ENCODE measurements at regions not wholly inside any gene's neighbourhood (a gene's known extent, or its start where the extent isn't known, plus 50 kb on each side); places are given as distances from the start of the nearest gene placed in this dataset.

DNA sequence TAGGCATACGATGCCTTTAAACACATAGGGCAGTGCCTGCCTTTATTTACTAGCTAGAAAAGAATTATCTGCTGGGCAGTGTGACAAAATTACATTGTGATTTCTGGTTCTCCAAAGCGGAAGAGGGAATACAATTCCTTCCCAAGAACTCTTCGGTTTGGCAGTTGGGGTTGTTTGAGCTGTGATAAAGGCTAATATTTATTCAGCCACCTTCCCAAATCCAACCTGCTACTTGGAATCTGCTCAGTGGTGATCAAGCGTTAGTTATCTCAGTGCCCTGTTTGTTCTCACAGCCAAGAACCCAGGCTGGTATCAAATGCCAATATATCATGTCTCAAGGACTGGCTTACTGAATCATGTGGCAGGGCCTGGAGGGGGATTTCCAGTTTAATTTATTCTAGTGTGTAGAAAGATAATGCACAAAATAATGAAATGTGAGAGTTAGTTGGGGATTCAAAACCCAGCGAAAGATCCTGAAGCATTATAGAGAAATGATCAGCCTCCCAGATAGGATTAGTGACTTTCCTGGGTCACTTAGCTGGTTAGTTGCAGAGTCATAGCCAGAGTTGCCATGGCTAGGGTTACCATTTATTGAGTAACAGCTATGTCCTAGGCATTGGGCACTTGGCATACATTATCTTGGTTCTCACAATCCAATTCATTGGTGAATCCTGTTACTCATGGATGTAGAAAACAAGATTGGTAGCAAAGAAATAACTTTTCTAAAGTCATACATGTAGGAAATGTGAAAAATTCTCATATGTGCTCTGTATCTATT is 457.0 kb upstream of the KLF4 start:
- no peaks in the 10 kb centered on the region for H3K27me3 Mint-ChIP-seq (ENCODE audit: insufficient read depth)
- H3K4me1 Mint-ChIP-seq (ENCODE audit: low read depth) = no peaks in the 10 kb centered on the region
- no peaks in the 10 kb centered on the region for H3K36me3 Mint-ChIP-seq (ENCODE audit: low read depth)
- intact Hi-C loops (cut with micrococcal nuclease) = no loop called here
- H3K9me3 Mint-ChIP-seq = peaks cover 5% of the 10 kb centered on the region
- H3K27ac Mint-ChIP-seq = no peak overlapping the region
- no peak overlapping the region for H3K4me3 Mint-ChIP-seq
- DNase-seq (ENCODE audit: low spot score) = no peak

DNA sequence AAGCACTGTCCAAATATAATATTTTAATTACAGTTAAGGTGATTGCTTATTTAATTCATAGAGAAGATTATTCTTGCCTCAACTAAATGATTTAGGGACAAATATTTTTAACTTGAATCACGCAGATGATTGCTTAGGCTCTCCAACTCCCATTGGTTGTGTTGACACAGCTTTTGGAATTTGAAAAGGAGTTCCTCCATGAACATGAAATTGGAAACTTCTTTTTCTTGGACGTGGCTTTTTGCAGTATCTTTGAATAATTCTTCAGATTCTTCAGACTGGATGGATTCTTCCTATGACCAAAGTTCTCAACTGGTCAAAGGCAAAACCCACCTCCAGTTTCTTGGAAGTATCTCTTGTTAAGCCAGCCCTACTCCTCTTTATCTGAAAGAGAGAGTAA is 456.4 kb upstream of the KLF4 start:
- Mint-ChIP-seq H3K27ac (no peak overlapping the region), H3K27me3 (ENCODE audit: insufficient read depth) (no peaks in the 10 kb centered on the region), H3K9me3 (peaks cover 5% of the 10 kb centered on the region), H3K4me3 (no peak overlapping the region), H3K36me3 (ENCODE audit: low read depth) (no peaks in the 10 kb centered on the region), H3K4me1 (ENCODE audit: low read depth) (no peaks in the 10 kb centered on the region)
- no peak for DNase-seq (ENCODE audit: low spot score)
- intact Hi-C loops (cut with micrococcal nuclease) = no loop called here

DNA sequence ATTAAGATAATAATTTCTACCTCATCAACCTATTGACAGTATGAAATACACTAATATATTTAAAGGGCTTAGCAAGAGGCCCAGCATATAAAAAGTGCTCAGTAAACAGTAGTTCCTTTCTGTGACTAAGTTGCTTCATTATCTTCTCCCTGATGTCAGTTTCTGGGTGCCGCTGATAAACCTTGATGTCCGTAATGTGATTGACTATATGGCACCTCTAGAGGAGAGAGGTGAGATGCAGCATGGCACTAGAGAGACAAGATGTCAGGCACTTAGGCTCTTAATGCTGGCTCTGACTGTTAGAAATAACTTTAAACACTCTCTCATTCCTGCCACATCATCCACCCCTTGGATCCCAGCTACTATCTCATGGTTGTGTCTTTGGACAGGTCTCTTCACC is 455.9 kb upstream of the KLF4 start:
- Mint-ChIP-seq H3K36me3 (ENCODE audit: low read depth) (no peaks in the 10 kb centered on the region), H3K27ac (no peak overlapping the region), H3K27me3 (ENCODE audit: insufficient read depth) (no peaks in the 10 kb centered on the region), H3K9me3 (peaks cover 5% of the 10 kb centered on the region), H3K4me1 (ENCODE audit: low read depth) (no peaks in the 10 kb centered on the region), H3K4me3 (no peak overlapping the region)
- DNase-seq (ENCODE audit: low spot score) = no peak
- intact Hi-C loops (cut with micrococcal nuclease) = no loop called here

DNA sequence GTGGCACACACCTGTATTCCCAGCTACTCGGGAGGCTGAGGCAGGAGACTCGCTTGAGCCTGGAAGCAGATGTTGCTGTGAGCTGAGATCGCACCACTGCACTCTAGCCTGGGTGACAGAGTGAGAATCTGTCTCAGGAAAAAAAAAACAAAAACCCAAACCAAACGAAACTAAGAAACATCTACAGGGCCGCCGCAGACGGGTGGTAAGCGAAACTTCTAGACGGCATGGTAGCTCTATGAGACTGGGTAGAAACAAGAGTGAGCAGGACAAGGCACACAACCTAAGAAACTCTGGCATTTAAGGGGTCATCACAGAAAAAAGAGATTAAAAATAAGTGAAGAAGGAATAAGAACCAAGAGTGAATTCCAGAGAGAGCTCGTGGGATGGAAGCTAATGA is 454.8 kb upstream of the KLF4 start:
- intact Hi-C loops (cut with micrococcal nuclease) = no loop called here
- Mint-ChIP-seq H3K4me3 (no peak overlapping the region), H3K36me3 (ENCODE audit: low read depth) (no peaks in the 10 kb centered on the region), H3K4me1 (ENCODE audit: low read depth) (no peaks in the 10 kb centered on the region), H3K27me3 (ENCODE audit: insufficient read depth) (no peaks in the 10 kb centered on the region), H3K9me3 (peaks cover under 1% of the 10 kb centered on the region), H3K27ac (no peak overlapping the region)
- DNase-seq (ENCODE audit: low spot score) = no peak

DNA sequence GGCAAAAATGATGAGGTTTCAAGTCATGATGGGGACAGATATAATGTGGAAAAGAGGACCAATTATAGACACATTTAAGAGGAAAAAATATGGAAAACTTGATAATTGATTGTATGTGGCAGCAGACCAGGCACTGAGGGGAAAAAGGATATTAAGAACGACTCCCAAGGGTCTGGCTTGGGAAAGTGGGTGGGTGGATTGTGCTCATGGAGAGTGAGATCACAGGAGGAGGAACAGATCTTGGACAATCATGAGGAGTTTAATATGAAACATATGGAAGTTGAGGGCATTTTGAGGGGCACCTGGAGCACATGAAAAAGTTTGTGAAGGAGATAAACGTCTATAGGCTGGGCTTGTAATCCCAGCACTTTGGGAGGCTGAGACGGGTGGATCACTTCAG is 454.3 kb upstream of the KLF4 start:
- no peaks in the 10 kb centered on the region for H3K9me3 Mint-ChIP-seq

DNA sequence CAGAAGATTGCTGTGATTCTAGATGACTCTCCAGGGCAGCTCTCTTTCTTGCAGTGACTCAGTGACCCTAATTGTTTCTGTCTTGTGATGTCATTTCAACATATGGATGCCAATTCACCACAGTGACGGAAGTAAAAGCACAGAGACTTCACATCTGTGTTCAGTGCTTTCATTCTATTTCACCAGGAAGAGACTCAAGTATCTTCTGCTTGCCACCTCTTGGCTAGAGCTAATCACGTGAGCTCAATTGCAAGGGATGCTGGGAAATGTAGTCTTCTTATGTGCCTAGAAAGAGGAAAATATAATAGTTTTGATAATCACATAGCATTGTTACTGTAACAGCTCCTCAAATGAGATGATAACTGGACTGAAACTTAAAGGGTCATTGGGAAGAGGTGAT is 453.3 kb upstream of the KLF4 start:
- no peaks in the 10 kb centered on the region for H3K9me3 Mint-ChIP-seq
- no peaks in the 10 kb centered on the region for H3K27me3 Mint-ChIP-seq (ENCODE audit: insufficient read depth)
- H3K4me3 Mint-ChIP-seq = no peak overlapping the region
- no peaks in the 10 kb centered on the region for H3K36me3 Mint-ChIP-seq (ENCODE audit: low read depth)
- no peaks in the 10 kb centered on the region for H3K4me1 Mint-ChIP-seq (ENCODE audit: low read depth)
- intact Hi-C loops (cut with micrococcal nuclease) = no loop called here
- DNase-seq (ENCODE audit: low spot score) = no peak
- no peak overlapping the region for H3K27ac Mint-ChIP-seq

More for the DNA sequence above, 454.3 kb upstream of the KLF4 start:
- DNase-seq (ENCODE audit: low spot score) = no peak
- Mint-ChIP-seq H3K4me1 (ENCODE audit: low read depth) (no peaks in the 10 kb centered on the region), H3K27me3 (ENCODE audit: insufficient read depth) (no peaks in the 10 kb centered on the region), H3K4me3 (no peak overlapping the region), H3K27ac (no peak overlapping the region), H3K36me3 (ENCODE audit: low read depth) (no peaks in the 10 kb centered on the region)
- intact Hi-C loops (cut with micrococcal nuclease) = no loop called here

DNA sequence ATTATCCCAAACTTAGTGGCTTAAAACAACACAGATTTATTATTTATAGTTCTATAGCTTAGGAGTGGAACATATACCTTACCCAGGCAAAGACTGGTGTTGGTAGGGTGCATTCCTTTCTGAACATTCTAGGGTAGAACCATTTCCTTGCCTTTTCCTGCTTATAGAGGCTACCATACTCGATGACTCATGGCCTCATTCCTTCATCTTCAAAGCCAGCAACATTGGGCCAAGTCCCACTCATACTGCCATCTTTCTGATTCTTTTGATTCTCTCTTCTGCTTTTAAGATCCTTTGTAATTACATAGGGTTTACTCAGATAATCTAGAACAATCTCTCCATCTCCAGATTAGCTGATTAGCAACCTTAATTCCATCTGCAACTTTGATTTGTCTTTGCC is 452.7 kb upstream of the KLF4 start:
- intact Hi-C loops (cut with micrococcal nuclease) = no loop called here
- Mint-ChIP-seq H3K9me3 (no peaks in the 10 kb centered on the region), H3K36me3 (ENCODE audit: low read depth) (no peaks in the 10 kb centered on the region), H3K27ac (no peak overlapping the region), H3K4me3 (no peak overlapping the region), H3K27me3 (ENCODE audit: insufficient read depth) (no peaks in the 10 kb centered on the region), H3K4me1 (ENCODE audit: low read depth) (no peaks in the 10 kb centered on the region)
- no peak for DNase-seq (ENCODE audit: low spot score)

DNA sequence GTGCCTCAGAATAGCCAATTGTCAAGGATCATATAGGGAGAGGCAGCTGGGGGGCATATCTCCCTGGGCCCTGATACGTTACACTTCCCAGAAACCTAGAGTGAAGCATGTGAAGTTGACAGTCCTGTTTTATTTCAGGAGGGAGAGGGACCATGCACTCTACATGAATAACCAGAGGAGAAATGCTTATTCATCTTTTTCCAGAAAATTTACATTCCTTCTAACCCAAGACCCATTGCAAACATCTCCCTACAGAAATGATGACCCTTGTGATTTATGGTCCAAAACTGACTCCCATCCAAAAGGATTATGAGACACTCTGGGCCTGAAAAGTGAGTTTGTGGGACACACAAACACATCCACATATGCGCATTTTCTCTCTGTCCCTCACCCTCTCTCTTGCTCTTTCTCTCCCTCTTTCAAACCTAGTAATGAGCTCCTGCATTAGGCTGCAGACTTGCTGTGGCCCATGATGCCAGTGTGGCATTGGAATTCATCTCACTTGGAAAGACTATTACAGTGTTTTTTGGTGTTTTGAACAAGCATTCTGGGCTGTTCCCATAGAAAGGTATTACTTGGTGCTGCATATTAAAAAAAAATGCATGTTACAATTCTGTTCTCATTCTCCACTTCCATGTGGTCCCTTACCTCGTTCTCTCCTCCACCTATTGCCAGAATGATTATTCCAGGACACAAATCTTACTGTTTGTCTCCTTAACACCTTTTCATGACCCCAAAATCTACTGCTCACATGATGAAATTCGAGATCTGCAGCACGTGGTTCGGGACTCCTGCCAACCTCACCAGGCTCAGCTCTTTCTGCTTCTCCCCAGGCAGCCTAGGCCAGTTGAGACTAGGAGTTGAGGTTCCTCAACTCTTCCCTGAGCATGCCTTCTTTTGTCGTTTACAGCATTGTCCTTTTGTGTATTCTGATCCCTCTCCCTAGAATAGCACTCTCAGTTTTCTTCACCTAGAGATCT is 451.3 kb upstream of the KLF4 start:
- DNase-seq (ENCODE audit: low spot score) = no peak
- intact Hi-C loops (cut with micrococcal nuclease) = no loop called here
- H3K36me3 Mint-ChIP-seq (ENCODE audit: low read depth) = no peaks in the 10 kb centered on the region
- H3K27me3 Mint-ChIP-seq (ENCODE audit: insufficient read depth) = no peaks in the 10 kb centered on the region
- no peak overlapping the region for H3K27ac Mint-ChIP-seq
- H3K9me3 Mint-ChIP-seq = no peaks in the 10 kb centered on the region
- no peak overlapping the region for H3K4me3 Mint-ChIP-seq
- no peaks in the 10 kb centered on the region for H3K4me1 Mint-ChIP-seq (ENCODE audit: low read depth)

DNA sequence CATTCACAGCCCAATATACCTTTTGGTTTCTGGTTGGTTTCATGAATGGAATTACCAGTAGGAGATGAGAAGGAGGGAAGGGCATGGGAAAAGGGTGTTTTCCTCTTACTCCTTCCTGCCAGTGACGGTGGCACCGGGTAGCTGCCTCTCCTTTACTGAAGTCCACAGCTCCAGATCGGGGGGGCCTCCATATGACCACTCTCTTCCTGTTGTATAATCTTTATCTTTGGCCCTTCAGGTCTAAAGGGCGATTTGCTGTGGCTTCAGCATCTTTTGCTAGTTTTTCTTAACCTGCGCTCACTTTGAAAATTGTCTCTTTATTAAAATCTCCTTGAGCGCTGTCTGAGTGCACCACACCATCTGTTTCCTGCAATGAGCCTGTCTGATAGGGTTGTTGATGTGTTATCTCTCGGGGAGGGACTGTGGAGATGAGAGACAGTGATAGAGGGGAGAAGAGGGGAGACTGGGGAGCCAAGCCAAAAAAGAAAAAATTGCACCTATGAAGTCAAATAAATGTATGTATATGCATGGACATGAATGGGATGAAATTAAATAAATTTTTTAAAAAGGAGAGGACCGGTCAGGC is 449.3 kb upstream of the KLF4 start:
- Mint-ChIP-seq H3K36me3 (ENCODE audit: low read depth) (no peaks in the 10 kb centered on the region), H3K4me1 (ENCODE audit: low read depth) (no peaks in the 10 kb centered on the region), H3K27ac (no peak overlapping the region)

DNA sequence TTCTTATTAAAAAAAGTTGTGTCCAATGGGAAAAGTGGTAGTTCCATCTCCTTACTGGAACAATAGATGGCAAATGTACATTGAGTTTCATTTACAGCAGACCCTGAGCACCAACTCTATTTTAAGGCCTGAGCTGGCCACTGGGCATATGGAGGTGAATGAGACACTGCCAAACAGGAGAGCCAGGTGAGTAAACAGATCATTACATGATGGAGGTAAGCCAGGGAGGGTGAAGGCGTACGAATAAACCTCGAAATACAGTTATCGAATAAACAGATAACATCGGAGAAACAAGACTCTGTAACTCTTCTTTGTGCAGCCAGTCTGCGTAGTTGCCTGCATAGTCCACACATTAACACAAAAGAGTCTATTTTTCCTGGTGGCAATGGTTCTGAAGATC is 446.4 kb upstream of the KLF4 start:
- H3K4me1 Mint-ChIP-seq (ENCODE audit: low read depth) = no peaks in the 10 kb centered on the region
- no peak for DNase-seq (ENCODE audit: low spot score)
- no peaks in the 10 kb centered on the region for H3K9me3 Mint-ChIP-seq
- no peak overlapping the region for H3K27ac Mint-ChIP-seq
- no peak overlapping the region for H3K4me3 Mint-ChIP-seq
- no peaks in the 10 kb centered on the region for H3K27me3 Mint-ChIP-seq (ENCODE audit: insufficient read depth)
- intact Hi-C loops (cut with micrococcal nuclease) = no loop called here
- H3K36me3 Mint-ChIP-seq (ENCODE audit: low read depth) = no peaks in the 10 kb centered on the region

More for the DNA sequence above, 449.3 kb upstream of the KLF4 start:
- no peaks in the 10 kb centered on the region for H3K9me3 Mint-ChIP-seq
- H3K4me3 Mint-ChIP-seq = no peak overlapping the region
- DNase-seq (ENCODE audit: low spot score) = no peak
- no peaks in the 10 kb centered on the region for H3K27me3 Mint-ChIP-seq (ENCODE audit: insufficient read depth)
- intact Hi-C loops (cut with micrococcal nuclease) = no loop called here

DNA sequence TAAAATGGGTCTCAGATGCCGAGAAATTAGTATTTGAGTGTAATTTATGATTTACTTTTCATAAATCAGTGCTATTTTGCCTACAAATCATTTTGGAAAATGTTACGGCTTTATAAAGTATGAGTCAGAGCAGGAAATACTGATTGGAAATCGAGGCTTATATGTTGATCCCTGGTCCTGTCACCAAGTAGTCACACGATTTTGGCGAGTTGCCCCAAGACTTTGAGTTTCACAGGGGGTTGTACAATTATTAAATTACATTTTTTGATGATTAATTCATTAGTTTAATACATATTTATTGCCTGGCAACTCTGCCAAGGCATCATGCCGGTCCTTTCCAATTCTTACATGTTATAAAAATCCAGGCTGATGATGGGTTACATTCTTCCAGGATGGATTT is 443.9 kb upstream of the KLF4 start:
- Mint-ChIP-seq H3K9me3 (no peaks in the 10 kb centered on the region), H3K4me1 (ENCODE audit: low read depth) (no peaks in the 10 kb centered on the region), H3K27me3 (ENCODE audit: insufficient read depth) (no peaks in the 10 kb centered on the region), H3K36me3 (ENCODE audit: low read depth) (no peaks in the 10 kb centered on the region), H3K4me3 (no peak overlapping the region), H3K27ac (no peak overlapping the region)
- intact Hi-C loops (cut with micrococcal nuclease) = no loop called here
- no peak for DNase-seq (ENCODE audit: low spot score)

DNA sequence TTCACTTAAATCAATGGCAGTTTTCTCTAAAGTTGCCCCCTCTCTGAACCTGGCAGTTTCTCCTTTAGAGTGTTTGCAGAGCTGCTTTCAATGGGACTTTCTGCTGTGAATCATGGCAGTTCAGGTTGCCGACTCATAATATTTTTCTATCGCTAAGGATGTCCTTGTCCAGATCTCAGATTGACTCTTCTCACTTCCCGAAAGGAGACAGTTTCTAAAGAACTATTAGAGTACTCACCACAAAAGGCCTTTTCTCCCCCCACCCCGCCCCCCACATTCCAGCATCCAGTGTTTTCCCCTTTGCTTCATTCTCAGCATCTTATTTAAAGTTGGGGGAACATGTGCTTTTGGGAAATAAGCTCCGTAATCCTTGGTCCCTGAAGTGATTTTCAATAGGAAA is 443.5 kb upstream of the KLF4 start:
- DNase-seq (ENCODE audit: low spot score) = no peak
- Mint-ChIP-seq H3K27ac (no peak overlapping the region), H3K36me3 (ENCODE audit: low read depth) (no peaks in the 10 kb centered on the region), H3K4me1 (ENCODE audit: low read depth) (no peaks in the 10 kb centered on the region), H3K27me3 (ENCODE audit: insufficient read depth) (no peaks in the 10 kb centered on the region), H3K4me3 (no peak overlapping the region), H3K9me3 (no peaks in the 10 kb centered on the region)
- intact Hi-C loops (cut with micrococcal nuclease) = no loop called here

DNA sequence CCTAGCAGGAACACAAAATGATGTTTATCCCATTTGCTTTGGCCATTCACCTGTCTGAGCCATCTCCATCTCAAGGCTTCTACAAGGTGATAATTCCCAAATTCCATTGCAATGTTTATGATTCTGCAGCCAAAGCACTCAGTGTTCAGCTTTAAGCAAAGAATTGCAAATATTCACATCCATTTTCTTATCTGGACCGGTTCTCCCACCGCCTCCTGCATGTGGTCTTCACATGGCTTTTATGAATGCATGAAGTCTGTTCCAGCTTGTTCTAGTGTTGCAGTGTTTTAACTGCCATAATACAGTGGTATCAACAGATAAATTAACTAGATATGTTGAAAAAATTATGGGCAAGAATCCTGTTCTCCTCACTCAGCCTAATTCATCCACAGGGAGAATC is 443.0 kb upstream of the KLF4 start:
- intact Hi-C loops (cut with micrococcal nuclease) = no loop called here
- Mint-ChIP-seq H3K4me3 (no peak overlapping the region), H3K36me3 (ENCODE audit: low read depth) (no peaks in the 10 kb centered on the region), H3K27me3 (ENCODE audit: insufficient read depth) (no peaks in the 10 kb centered on the region), H3K9me3 (no peaks in the 10 kb centered on the region), H3K27ac (no peak overlapping the region), H3K4me1 (ENCODE audit: low read depth) (no peaks in the 10 kb centered on the region)
- no peak for DNase-seq (ENCODE audit: low spot score)

Measured in activated T-helper 1 cell treated with anti-CD3 and anti-CD28 coated beads, Interleukin-12 subunit alpha, Interleukin-12 subunit beta, Interleukin-2, Interleukin-4 antibody, amounts not matched to agents 30 ng/mL and 10 ng/mL and 1 ng/mL, durations not matched to agents 14 hours and 24 hours and 36 hours (primary cell).